Activated CD4-positive, alpha-beta T cell treated with anti-CD3 and anti-CD28 coated beads, Interleukin-2, amount 10 ng/mL, durations not matched to agents 24 days and 14 days (primary cell): ENCODE measurements at regions not wholly inside any gene's neighbourhood (a gene's known extent, or its start where the extent isn't known, plus 50 kb on each side); places are given as distances from the start of the nearest gene placed in this dataset.
"Not testable (repeated sequence)": the region's sequence is repeated elsewhere in the genome, so short reads cannot be mapped to it uniquely, and the experiment has no call there.

ENCODE experiments used
- DNase-seq: peaks from one replicate; pipeline ENCODE4 v3.0.0; 2022
- H3K27ac Mint-ChIP-seq: one replicate; pipeline ENCODE4 v1.8.0; 2022; ENCODE audit warnings: mild to moderate bottlenecking, mixed read lengths
- H3K27me3 Mint-ChIP-seq: one replicate; pipeline ENCODE4 v1.8.0; 2022; ENCODE audit warnings: mixed read lengths
- H3K36me3 Mint-ChIP-seq: one replicate; pipeline ENCODE4 v1.8.0; 2022; ENCODE audit warnings: low read depth, mild to moderate bottlenecking, mixed read lengths
- H3K4me1 Mint-ChIP-seq: one replicate; pipeline ENCODE4 v1.8.0; 2021; ENCODE audit warnings: mixed read lengths
- H3K4me3 Mint-ChIP-seq: one replicate; pipeline ENCODE4 v1.8.0; 2022; ENCODE audit warnings: mild to moderate bottlenecking, moderate library complexity, mixed read lengths
- H3K9me3 Mint-ChIP-seq: one replicate; pipeline ENCODE4 v1.8.0; 2021; ENCODE audit warnings: mixed read lengths
- intact Hi-C: fragments of 100-400 bp; cut with micrococcal nuclease; formaldehyde crosslinking; loops from one replicate; pipeline ENCODE4 v1.15.1; 2023

- no peak overlapping the region for H3K27ac Mint-ChIP-seq
- intact Hi-C loops: no loop called here
- H3K36me3 Mint-ChIP-seq: no peaks in the 10 kb centered on the region
- DNase-seq: no peak
- H3K9me3 Mint-ChIP-seq: peaks cover 3% of the 10 kb centered on the region
- no peak overlapping the region for H3K4me3 Mint-ChIP-seq
- no peaks in the 10 kb centered on the region for H3K4me1 Mint-ChIP-seq
- H3K27me3 Mint-ChIP-seq: no peaks in the 10 kb centered on the region
Observed at GRCh38 chr4:24228692-24229091, 338.8 kb upstream of the PPARGC1A start.

DNA sequence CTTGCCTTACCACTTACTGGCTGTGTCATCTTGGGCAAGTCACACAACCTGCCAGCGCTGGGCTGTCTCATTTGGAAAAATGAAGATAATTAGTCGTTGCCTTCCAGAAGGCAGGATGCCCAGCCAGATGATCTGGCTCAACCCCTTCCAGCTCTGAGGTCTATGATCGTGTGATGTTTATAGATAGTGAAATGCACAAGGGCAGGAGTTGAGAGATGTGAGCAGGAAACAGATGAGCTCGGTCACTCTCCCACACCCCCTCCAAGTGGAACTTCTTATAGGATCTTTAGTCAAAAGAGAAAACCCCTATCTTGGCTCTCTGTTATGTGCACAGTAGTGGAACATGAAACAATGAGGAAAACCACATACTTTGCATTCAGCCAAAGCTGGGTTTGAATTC lies 336.8 kb upstream of the PPARGC1A start:
- intact Hi-C loops: no loop called here
- Mint-ChIP-seq H3K4me1 (no peaks in the 10 kb centered on the region), H3K27ac (no peak overlapping the region), H3K36me3 (no peaks in the 10 kb centered on the region), H3K4me3 (no peak overlapping the region), H3K9me3 (peaks cover 3% of the 10 kb centered on the region), H3K27me3 (no peaks in the 10 kb centered on the region)
- no peak for DNase-seq

- no peak for DNase-seq
- Mint-ChIP-seq H3K4me1 (no peaks in the 10 kb centered on the region), H3K27ac (no peak overlapping the region), H3K27me3 (no peaks in the 10 kb centered on the region), H3K36me3 (no peaks in the 10 kb centered on the region), H3K4me3 (no peak overlapping the region), H3K9me3 (peaks cover 3% of the 10 kb centered on the region)
- intact Hi-C loops: no loop called here
Observed at GRCh38 chr4:24226023-24226422, 336.2 kb upstream of the PPARGC1A start.

GRCh38 chr4:24224446-24224845 lies 334.6 kb upstream of the PPARGC1A start:
- Mint-ChIP-seq H3K27ac (no peak overlapping the region), H3K4me3 (no peak overlapping the region), H3K9me3 (no peaks in the 10 kb centered on the region), H3K4me1 (no peaks in the 10 kb centered on the region), H3K27me3 (no peaks in the 10 kb centered on the region), H3K36me3 (no peaks in the 10 kb centered on the region)
- DNase-seq: no peak
- intact Hi-C loops: no loop called here

- no peak for DNase-seq
- no peak overlapping the region for H3K4me3 Mint-ChIP-seq
Observed at GRCh38 chr4:24219209-24219608, 329.4 kb upstream of the PPARGC1A start.

DNA sequence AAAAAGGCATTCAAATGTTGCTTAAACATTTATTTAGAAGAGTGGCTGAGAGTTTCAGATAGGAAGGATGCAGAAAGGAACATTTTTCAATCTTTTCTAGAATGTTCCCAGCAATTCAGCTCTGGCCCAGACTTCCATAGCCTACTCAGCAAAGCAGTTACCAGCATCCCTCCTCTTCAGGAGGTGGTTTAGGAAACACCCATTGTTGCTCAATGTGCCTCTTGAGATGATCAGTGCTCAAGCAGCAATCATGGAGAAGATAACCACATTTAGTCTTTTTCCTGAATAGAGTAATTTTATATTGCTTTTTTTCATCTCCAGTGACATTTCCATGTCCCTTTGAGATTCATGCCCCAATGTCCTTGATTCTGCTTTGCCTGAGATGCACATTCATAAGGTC lies 328.7 kb upstream of the PPARGC1A start:
- no peaks in the 10 kb centered on the region for H3K36me3 Mint-ChIP-seq
- H3K27me3 Mint-ChIP-seq: no peaks in the 10 kb centered on the region
- no peaks in the 10 kb centered on the region for H3K9me3 Mint-ChIP-seq
- DNase-seq: no peak
- no peak overlapping the region for H3K4me3 Mint-ChIP-seq
- H3K4me1 Mint-ChIP-seq: no peaks in the 10 kb centered on the region
- intact Hi-C loops: no loop called here
- H3K27ac Mint-ChIP-seq: no peak overlapping the region

More at GRCh38 chr4:24219209-24219608, 329.4 kb upstream of the PPARGC1A start:
- Mint-ChIP-seq H3K4me1 (no peaks in the 10 kb centered on the region), H3K9me3 (no peaks in the 10 kb centered on the region), H3K27ac (no peak overlapping the region), H3K36me3 (no peaks in the 10 kb centered on the region), H3K27me3 (no peaks in the 10 kb centered on the region)
- intact Hi-C loops: no loop called here

- DNase-seq: no peak
- Mint-ChIP-seq H3K9me3 (no peaks in the 10 kb centered on the region), H3K36me3 (no peaks in the 10 kb centered on the region), H3K4me1 (no peaks in the 10 kb centered on the region), H3K27ac (no peak overlapping the region), H3K27me3 (no peaks in the 10 kb centered on the region), H3K4me3 (no peak overlapping the region)
- intact Hi-C loops: no loop called here
Observed at GRCh38 chr4:24214796-24215195, 324.9 kb upstream of the PPARGC1A start.

- intact Hi-C loops: no loop called here
- no peaks in the 10 kb centered on the region for H3K36me3 Mint-ChIP-seq
- no peaks in the 10 kb centered on the region for H3K27me3 Mint-ChIP-seq
- no peaks in the 10 kb centered on the region for H3K4me1 Mint-ChIP-seq
- no peak overlapping the region for H3K27ac Mint-ChIP-seq
- DNase-seq: no peak
- no peaks in the 10 kb centered on the region for H3K9me3 Mint-ChIP-seq
- no peak overlapping the region for H3K4me3 Mint-ChIP-seq
Observed at GRCh38 chr4:24213961-24214360, 324.1 kb upstream of the PPARGC1A start.

GRCh38 chr4:24212642-24213041 lies 322.8 kb upstream of the PPARGC1A start:
- H3K4me1 Mint-ChIP-seq: no peaks in the 10 kb centered on the region
- intact Hi-C loops: no loop called here
- no peak overlapping the region for H3K27ac Mint-ChIP-seq
- H3K4me3 Mint-ChIP-seq: no peak overlapping the region
- H3K27me3 Mint-ChIP-seq: no peaks in the 10 kb centered on the region
- no peaks in the 10 kb centered on the region for H3K36me3 Mint-ChIP-seq
- DNase-seq: no peak
- no peaks in the 10 kb centered on the region for H3K9me3 Mint-ChIP-seq

GRCh38 chr4:24211856-24212255 lies 322.0 kb upstream of the PPARGC1A start:
- H3K4me3 Mint-ChIP-seq: no peak overlapping the region
- DNase-seq: no peak
- H3K9me3 Mint-ChIP-seq: no peaks in the 10 kb centered on the region
- no peak overlapping the region for H3K27ac Mint-ChIP-seq
- no peaks in the 10 kb centered on the region for H3K4me1 Mint-ChIP-seq
- no peaks in the 10 kb centered on the region for H3K36me3 Mint-ChIP-seq
- H3K27me3 Mint-ChIP-seq: no peaks in the 10 kb centered on the region
- intact Hi-C loops: no loop called here

DNA sequence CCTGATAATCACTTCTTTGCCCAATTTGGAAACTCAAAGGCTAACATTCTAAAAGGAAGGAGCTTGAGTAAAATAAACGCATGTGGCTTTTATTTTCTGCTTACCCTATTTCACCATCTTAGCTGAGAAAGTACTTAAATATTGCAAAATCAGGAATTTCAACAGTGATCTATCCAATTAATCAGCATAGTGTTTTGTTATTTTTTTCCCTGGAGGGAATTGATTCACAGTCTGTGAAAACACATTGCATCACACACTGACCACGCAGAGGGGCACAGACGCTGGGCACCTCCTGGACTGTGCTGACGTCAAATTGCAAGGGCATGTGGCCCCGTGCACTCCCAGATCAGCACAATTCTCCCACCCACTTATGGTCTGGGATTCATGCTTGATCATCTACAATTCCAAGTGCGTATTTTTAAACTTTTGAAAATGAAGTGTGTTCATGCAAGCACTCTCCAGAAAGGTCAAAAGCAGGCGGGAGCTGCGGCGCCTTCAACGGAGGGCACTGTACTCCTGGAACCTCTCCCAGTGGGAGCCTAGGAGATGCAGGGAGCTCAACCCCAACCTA lies 320.6 kb upstream of the PPARGC1A start:
- DNase-seq: no peak
- Mint-ChIP-seq H3K4me3 (no peak overlapping the region), H3K4me1 (no peaks in the 10 kb centered on the region), H3K27ac (no peak overlapping the region), H3K9me3 (no peaks in the 10 kb centered on the region), H3K27me3 (no peaks in the 10 kb centered on the region), H3K36me3 (no peaks in the 10 kb centered on the region)
- intact Hi-C loops: no loop called here

- Mint-ChIP-seq H3K9me3 (no peaks in the 10 kb centered on the region), H3K27me3 (no peaks in the 10 kb centered on the region), H3K27ac (no peak overlapping the region), H3K4me1 (no peaks in the 10 kb centered on the region), H3K4me3 (no peak overlapping the region), H3K36me3 (no peaks in the 10 kb centered on the region)
- intact Hi-C loops: no loop called here
- DNase-seq: no peak
Observed at GRCh38 chr4:24209906-24210305, 320.1 kb upstream of the PPARGC1A start.

GRCh38 chr4:24209131-24209530 lies 319.3 kb upstream of the PPARGC1A start:
- no peak overlapping the region for H3K27ac Mint-ChIP-seq

GRCh38 chr4:24208691-24209090 lies 318.8 kb upstream of the PPARGC1A start:
- Mint-ChIP-seq H3K36me3 (no peaks in the 10 kb centered on the region), H3K4me1 (no peaks in the 10 kb centered on the region), H3K4me3 (no peak overlapping the region), H3K27ac (no peak overlapping the region), H3K27me3 (no peaks in the 10 kb centered on the region), H3K9me3 (no peaks in the 10 kb centered on the region)
- DNase-seq: no peak
- intact Hi-C loops: no loop called here

More at GRCh38 chr4:24209131-24209530, 319.3 kb upstream of the PPARGC1A start:
- intact Hi-C loops: no loop called here
- Mint-ChIP-seq H3K27me3 (no peaks in the 10 kb centered on the region), H3K9me3 (no peaks in the 10 kb centered on the region), H3K4me3 (no peak overlapping the region), H3K4me1 (no peaks in the 10 kb centered on the region), H3K36me3 (no peaks in the 10 kb centered on the region)
- no peak for DNase-seq

DNA sequence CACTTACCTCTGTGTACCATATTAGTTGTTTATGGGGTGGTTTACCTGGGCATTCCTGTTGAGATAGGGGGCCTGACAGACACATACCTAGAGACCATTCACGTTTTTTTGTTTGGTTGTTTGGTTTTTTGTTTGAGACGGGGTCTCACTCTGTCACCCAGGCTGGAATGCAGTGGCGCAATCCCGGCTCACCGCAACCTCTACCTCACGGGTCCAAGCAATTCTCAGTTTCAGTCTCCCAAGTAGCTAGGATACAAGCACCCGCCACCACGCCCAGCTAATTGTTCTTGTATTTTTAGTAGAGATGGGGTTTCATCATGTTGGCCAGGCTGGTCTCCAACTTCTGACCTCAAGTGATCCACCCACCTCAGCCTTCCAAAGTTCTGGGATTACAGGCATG lies 314.9 kb upstream of the PPARGC1A start:
- intact Hi-C loops, H3K27ac Mint-ChIP-seq, DNase-seq, H3K36me3 Mint-ChIP-seq, H3K4me3 Mint-ChIP-seq, H3K9me3 Mint-ChIP-seq, H3K4me1 Mint-ChIP-seq, H3K27me3 Mint-ChIP-seq: not testable (repeated sequence)
